Mesodermal cell (in vitro differentiated cells): ENCODE measurements at regions not wholly inside any gene's neighbourhood (a gene's known extent, or its start where the extent isn't known, plus 50 kb on each side); places are given as distances from the start of the nearest gene placed in this dataset.

Experiments used
- H3K27ac ChIP-seq: 2 replicates; pipeline ENCODE4 v1.7.0; 2013; ENCODE audit warnings: mild to moderate bottlenecking, low read depth, low read length, moderate library complexity; ENCODE audit not compliant: severe bottlenecking
- H3K36me3 ChIP-seq: 2 replicates; pipeline ENCODE4 v1.7.1; 2013; ENCODE audit warnings: mild to moderate bottlenecking, low read length, moderate library complexity; ENCODE audit not compliant: control insufficient read depth, insufficient read depth
- H3K4me1 ChIP-seq: one replicate; pipeline ENCODE4 v1.7.1; 2013; ENCODE audit warnings: mild to moderate bottlenecking, low read length; ENCODE audit not compliant: insufficient read depth, control insufficient read depth, poor library complexity, severe bottlenecking
- H3K4me3 ChIP-seq: 2 replicates; pipeline ENCODE4 v1.7.0; 2013; ENCODE audit warnings: low read length, control low read depth, mild to moderate bottlenecking; ENCODE audit not compliant: insufficient read depth, poor library complexity, severe bottlenecking; ENCODE audit errors: extremely low read depth
- H3K9me3 ChIP-seq: 2 replicates; pipeline ENCODE4 v1.7.1; 2013; ENCODE audit warnings: mild to moderate bottlenecking, low read length, moderate library complexity; ENCODE audit not compliant: control insufficient read depth
- WGBS, 2 experiments: methylation state at CpG; one replicate each; pipeline ENCODE4 v1.1.5; 2013; ENCODE audit warnings: missing lambda C conversion rate in 2 of 2; ENCODE audit not compliant: insufficient coverage in 2 of 2; 5-methylcytosine and 5-hydroxymethylcytosine counted together

DNA sequence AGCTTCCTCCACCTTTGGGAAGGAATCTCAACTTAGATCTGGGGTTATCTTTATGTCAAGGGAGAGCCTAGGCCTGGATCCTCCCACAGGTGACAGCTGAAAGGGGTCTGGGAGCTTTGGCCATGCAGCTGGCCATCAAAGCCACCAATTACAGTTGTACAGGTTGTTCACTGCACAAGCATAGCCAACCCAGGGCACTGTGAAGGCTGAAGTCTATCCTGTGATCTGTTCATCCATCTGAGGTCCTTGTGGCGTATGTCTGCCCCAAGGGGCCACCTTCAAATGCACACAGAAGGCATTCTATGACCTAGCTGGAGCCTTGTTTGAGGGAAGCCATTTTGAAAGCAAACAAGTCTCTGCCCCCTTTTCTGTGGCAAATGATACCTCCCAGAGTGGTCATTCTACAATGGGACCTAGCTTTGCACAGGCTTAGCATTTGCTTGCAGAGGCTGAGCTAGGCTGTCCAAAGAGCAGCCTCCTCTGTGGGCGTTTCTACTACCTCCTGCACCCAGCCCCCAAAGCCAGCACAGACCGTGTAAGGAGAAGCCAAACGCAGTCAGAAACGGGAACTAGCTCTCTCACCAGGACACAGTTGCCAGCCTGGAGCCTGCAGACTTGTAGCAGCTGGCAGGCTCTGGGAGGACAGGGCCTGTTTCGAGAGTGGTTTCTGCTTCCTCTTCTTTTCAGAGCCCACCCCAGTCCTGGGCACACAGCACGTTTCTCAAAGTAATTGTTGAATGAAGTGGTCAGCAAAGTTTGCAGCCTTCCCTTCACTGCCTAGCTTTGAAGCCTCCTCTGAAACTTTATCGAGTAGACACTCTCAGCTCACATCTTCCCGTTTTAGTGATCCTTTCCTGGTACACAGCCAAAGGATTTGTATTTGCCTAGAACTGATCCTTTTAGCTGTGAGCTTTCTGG, 157.3 kb upstream of the SMAD3 start:
- H3K36me3 ChIP-seq, result peaks cover 1% of the 10 kb centered on the region
- H3K9me3 ChIP-seq, result peaks cover 10% of the 10 kb centered on the region
- no peak overlapping the region for H3K27ac ChIP-seq
- H3K4me3 ChIP-seq, result no peak overlapping the region
- 82 to 84% methylated on average over 7 to 8 of the region's 9 CpGs for WGBS, 2 experiments
- H3K4me1 ChIP-seq, result peaks cover 5% of the 10 kb centered on the region

DNA sequence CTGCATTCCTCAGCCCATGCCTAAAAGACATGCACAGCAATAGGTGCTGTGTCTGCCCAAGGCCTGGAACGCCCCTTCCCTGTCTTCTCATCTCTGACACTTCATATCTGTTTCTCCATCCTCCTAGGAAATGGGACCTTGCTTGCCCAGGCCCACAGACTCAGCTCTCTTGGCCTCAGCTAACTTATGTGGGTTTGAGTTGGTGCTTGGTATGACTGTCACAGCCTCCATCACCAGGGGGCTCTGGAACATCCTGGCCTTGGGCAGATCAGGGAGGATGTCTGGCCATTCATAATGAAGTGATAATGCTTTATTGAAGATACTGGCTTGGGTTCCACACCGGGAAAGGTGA, 156.7 kb upstream of the SMAD3 start:
- 40 to 100% methylated on average over 1 to 2 of the region's 2 CpGs for WGBS, 2 experiments

DNA sequence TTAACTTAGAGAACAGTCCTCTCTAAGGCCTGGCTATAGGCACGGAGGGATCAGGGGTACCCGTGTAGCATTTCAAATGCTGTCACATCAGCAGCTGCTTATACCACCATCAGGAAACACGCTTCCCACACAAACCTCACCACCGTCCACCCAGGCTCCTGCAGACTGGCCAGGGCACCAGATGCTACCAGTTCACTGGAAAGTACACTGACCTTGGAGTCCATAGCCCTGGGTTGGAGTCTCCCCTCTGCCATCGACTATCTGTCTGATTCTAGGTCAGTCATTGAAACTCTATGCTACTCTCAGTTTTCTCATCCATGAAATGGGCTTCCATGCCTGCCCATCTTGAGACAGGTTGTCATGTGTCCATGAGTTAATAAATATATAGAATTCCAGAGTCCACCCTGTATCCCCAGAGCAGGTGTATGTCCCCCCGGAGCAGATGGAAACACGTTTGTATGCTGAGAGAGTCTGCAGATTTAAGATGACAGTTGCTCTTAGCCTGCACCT, 156.0 kb upstream of the SMAD3 start:
- no peak overlapping the region for H3K4me3 ChIP-seq
- WGBS, 2 experiments, result 94 to 97% methylated on average over 6 to 7 of the region's 7 CpGs

More for the DNA sequence above, 156.7 kb upstream of the SMAD3 start:
- Histone ChIP-seq H3K27ac (no peak overlapping the region), H3K9me3 (peaks cover 8% of the 10 kb centered on the region), H3K4me3 (no peak overlapping the region), H3K36me3 (no peaks in the 10 kb centered on the region), H3K4me1 (peaks cover 5% of the 10 kb centered on the region)

GRCh38 chr15:66911131-66911700, 154.2 kb upstream of the SMAD3 start:
- 89 to 93% methylated on average over 9 to 12 of the region's 13 CpGs for WGBS, 2 experiments
- Histone ChIP-seq H3K4me3 (no peak overlapping the region), H3K9me3 (peaks cover 3% of the 10 kb centered on the region), H3K36me3 (no peaks in the 10 kb centered on the region), H3K4me1 (peaks cover 5% of the 10 kb centered on the region), H3K27ac (no peak overlapping the region)

More for the DNA sequence above, 156.0 kb upstream of the SMAD3 start:
- peaks cover 5% of the 10 kb centered on the region for H3K4me1 ChIP-seq
- no peaks in the 10 kb centered on the region for H3K36me3 ChIP-seq
- no peak overlapping the region for H3K27ac ChIP-seq
- peaks cover 8% of the 10 kb centered on the region for H3K9me3 ChIP-seq

- 93% methylated on average over 2 of the region's 7 CpGs; no CpG with 5 or more reads in 1 of the 2 experiments for WGBS, 2 experiments
- Histone ChIP-seq H3K4me3 (no peak overlapping the region), H3K27ac (no peak overlapping the region)
Observed at GRCh38 chr15:66912001-66912400, 153.4 kb upstream of the SMAD3 start.

GRCh38 chr15:66912441-66912840, 153.0 kb upstream of the SMAD3 start:
- Histone ChIP-seq H3K9me3 (peaks cover 2% of the 10 kb centered on the region), H3K36me3 (no peaks in the 10 kb centered on the region), H3K27ac (no peak overlapping the region), H3K4me3 (no peak overlapping the region), H3K4me1 (peaks cover 5% of the 10 kb centered on the region)
- 92 to 97% methylated on average over 4 to 7 of the region's 7 CpGs for WGBS, 2 experiments

More at GRCh38 chr15:66912001-66912400, 153.4 kb upstream of the SMAD3 start:
- peaks cover 5% of the 10 kb centered on the region for H3K4me1 ChIP-seq
- peaks cover 2% of the 10 kb centered on the region for H3K9me3 ChIP-seq
- no peaks in the 10 kb centered on the region for H3K36me3 ChIP-seq

- peaks cover 15% of the 10 kb centered on the region for H3K9me3 ChIP-seq
- no peaks in the 10 kb centered on the region for H3K4me1 ChIP-seq
- 100% methylated on average over 1 of the region's 2 CpGs; no CpG with 5 or more reads in 1 of the 2 experiments for WGBS, 2 experiments
- no peaks in the 10 kb centered on the region for H3K36me3 ChIP-seq
- H3K4me3 ChIP-seq, result no peak overlapping the region
- no peak overlapping the region for H3K27ac ChIP-seq
Observed at GRCh38 chr15:66917904-66918448, 147.4 kb upstream of the SMAD3 start.

DNA sequence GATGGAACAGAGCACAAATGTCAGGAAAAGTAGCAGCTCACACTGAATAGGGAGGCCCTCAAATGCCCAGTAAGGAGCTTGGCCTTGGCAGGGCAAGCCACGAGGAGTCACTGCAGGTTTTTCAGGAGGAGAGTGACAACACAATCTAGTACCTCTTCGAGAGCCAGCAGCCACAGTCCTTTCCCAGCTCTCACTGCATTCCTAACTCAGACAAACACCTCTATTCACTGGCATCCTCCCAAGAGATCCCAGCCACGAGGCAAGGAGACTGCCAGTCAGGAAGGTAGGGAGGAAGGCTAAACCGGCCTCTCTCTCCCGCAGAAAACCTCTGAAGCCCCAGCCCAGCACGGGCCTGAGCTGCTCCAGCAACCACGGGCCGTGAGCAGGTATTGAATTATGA, 146.0 kb upstream of the SMAD3 start:
- Histone ChIP-seq H3K4me1 (no peaks in the 10 kb centered on the region), H3K9me3 (peaks cover 15% of the 10 kb centered on the region), H3K4me3 (no peak overlapping the region), H3K36me3 (no peaks in the 10 kb centered on the region), H3K27ac (no peak overlapping the region)
- WGBS, 2 experiments, result 76 to 100% methylated on average over 1 to 5 of the region's 8 CpGs

- WGBS, 2 experiments, result 90 to 92% methylated on average over 5 to 6 of the region's 6 CpGs
- Histone ChIP-seq H3K36me3 (no peaks in the 10 kb centered on the region), H3K27ac (no peak overlapping the region), H3K9me3 (peaks cover 15% of the 10 kb centered on the region), H3K4me1 (no peaks in the 10 kb centered on the region), H3K4me3 (no peak overlapping the region)
Observed at GRCh38 chr15:66921319-66921915, 144.0 kb upstream of the SMAD3 start.

- WGBS, 2 experiments, result 88 to 91% methylated on average over 2 to 3 of the region's 3 CpGs
- H3K36me3 ChIP-seq, result no peaks in the 10 kb centered on the region
Observed at GRCh38 chr15:66922608-66923007, 142.8 kb upstream of the SMAD3 start.

More at GRCh38 chr15:66922608-66923007, 142.8 kb upstream of the SMAD3 start:
- Histone ChIP-seq H3K4me3 (no peak overlapping the region), H3K27ac (no peak overlapping the region), H3K4me1 (peaks cover 2% of the 10 kb centered on the region), H3K9me3 (peaks cover 13% of the 10 kb centered on the region)
